ENCODE measurements at regions not wholly inside any gene's neighbourhood (a gene's known extent, or its start where the extent isn't known, plus 50 kb on each side); places are given as distances from the start of the nearest gene placed in this dataset.

DNA sequence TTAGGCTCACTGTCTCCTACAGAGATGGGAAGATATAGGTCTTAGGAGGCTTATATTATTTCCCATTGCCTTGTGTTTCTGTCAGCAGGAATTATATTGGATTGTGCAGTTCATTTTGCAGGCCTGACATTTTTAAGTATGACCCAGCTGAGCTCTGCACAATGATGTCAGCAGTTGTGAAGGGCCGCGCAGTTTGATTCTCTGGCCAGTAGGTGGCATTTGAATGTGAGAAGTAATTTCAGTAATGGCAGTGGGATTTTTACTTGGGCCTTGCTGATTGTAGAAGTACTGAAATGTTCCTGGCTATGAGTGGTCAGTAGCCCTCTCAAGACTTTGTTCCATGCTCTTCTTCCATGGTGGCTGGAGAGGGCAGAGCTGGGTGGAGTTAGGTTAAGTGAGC lies 247.2 kb upstream of the MTMR8 start:
- DNase-seq (ENCODE audit: low read depth) = peak; percentile 2
- TF ChIP-seq, protein P1, sequence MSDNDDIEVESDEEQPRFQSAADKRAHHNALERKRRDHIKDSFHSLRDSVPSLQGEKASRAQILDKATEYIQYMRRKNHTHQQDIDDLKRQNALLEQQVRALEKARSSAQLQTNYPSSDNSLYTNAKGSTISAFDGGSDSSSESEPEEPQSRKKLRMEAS (IDR thresholded peaks at IDR 0.05; ENCODE audit: low read depth, low read length) = no peak
- TF ChIP-seq MYC (IDR thresholded peaks at IDR 0.05; ENCODE audit: low read depth, low read length) = no peak
- no peak for TF ChIP-seq POLR2A (IDR thresholded peaks at IDR 0.05; ENCODE audit: extremely low read depth, insufficient read length)
- TF ChIP-seq, protein P2, sequence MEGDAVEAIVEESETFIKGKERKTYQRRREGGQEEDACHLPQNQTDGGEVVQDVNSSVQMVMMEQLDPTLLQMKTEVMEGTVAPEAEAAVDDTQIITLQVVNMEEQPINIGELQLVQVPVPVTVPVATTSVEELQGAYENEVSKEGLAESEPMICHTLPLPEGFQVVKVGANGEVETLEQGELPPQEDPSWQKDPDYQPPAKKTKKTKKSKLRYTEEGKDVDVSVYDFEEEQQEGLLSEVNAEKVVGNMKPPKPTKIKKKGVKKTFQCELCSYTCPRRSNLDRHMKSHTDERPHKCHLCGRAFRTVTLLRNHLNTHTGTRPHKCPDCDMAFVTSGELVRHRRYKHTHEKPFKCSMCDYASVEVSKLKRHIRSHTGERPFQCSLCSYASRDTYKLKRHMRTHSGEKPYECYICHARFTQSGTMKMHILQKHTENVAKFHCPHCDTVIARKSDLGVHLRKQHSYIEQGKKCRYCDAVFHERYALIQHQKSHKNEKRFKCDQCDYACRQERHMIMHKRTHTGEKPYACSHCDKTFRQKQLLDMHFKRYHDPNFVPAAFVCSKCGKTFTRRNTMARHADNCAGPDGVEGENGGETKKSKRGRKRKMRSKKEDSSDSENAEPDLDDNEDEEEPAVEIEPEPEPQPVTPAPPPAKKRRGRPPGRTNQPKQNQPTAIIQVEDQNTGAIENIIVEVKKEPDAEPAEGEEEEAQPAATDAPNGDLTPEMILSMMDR (IDR thresholded peaks at IDR 0.05; ENCODE audit: low read depth, low read length) = peak; percentile 31
- H3K4me3 ChIP-seq (ENCODE audit: low read depth, low read length) = no peak overlapping the region

Data from NB4 (cell line).